MCF 10A (cell line): ENCODE measurements at regions not wholly inside any gene's neighbourhood (a gene's known extent, or its start where the extent isn't known, plus 50 kb on each side); places are given as distances from the start of the nearest gene placed in this dataset.

Experiments
- BruUV-seq: library from RNA; stranded (reverse); fragments of 400-500 nt; replicated peaks from 2 replicates; lab custom pipeline; 2021; lab: Mats Ljungman, UMichigan
- CTCF ChIA-PET: fragments of 300-600 bp; sonication (Branson Sonifier 250); formaldehyde crosslinking; extraction: SDS; loops from one replicate; lab custom pipeline; 2021; ENCODE audit warnings: antibody characterized with exemption, inconsistent platforms; lab: Yijun Ruan, JAX
- POLR2A ChIA-PET: fragments of 300-600, 350-650 bp; sonication (Branson Sonifier 250); formaldehyde crosslinking; extraction: SDS; loops from one replicate; lab custom pipeline; 2020; ENCODE audit warnings: antibody characterized with exemption, inconsistent platforms; lab: Yijun Ruan, JAX
- DNase-seq: peaks from one replicate; pipeline ENCODE4 v3.0.0-alpha.2; 2018; ENCODE audit not compliant: unreplicated experiment
- H3K27ac Mint-ChIP-seq: one replicate; pipeline ENCODE4 v1.8.0; 2022; ENCODE audit warnings: mild to moderate bottlenecking, low read depth, mixed read lengths; ENCODE audit not compliant: unreplicated experiment
- H3K27me3 Mint-ChIP-seq: one replicate; pipeline ENCODE4 v1.8.0; 2022; ENCODE audit warnings: mixed read lengths; ENCODE audit not compliant: insufficient read depth, unreplicated experiment
- H3K36me3 Mint-ChIP-seq: one replicate; pipeline ENCODE4 v1.8.0; 2022; ENCODE audit warnings: mild to moderate bottlenecking, moderate library complexity, mixed read lengths; ENCODE audit not compliant: insufficient read depth, unreplicated experiment
- H3K4me1 Mint-ChIP-seq: one replicate; pipeline ENCODE4 v1.8.0; 2022; ENCODE audit warnings: mixed read lengths; ENCODE audit not compliant: insufficient read depth, unreplicated experiment
- H3K4me3 Mint-ChIP-seq: one replicate; pipeline ENCODE4 v1.8.0; 2022; ENCODE audit warnings: mild to moderate bottlenecking, moderate library complexity, mixed read lengths; ENCODE audit not compliant: unreplicated experiment
- H3K9me3 Mint-ChIP-seq: one replicate; pipeline ENCODE4 v1.8.0; 2022; ENCODE audit warnings: mixed read lengths; ENCODE audit not compliant: unreplicated experiment
- CTCF ChIP-seq: fragments of 200-600 bp; IDR thresholded peaks from one replicate; pipeline ENCODE4 v1.8.0; 2022; ENCODE audit warnings: antibody characterized with exemption, mild to moderate bottlenecking; ENCODE audit not compliant: unreplicated experiment
- intact Hi-C: fragments of 100-400 bp; cut with micrococcal nuclease; formaldehyde crosslinking; loops from 2 replicates; pipeline ENCODE4 v1.14.1; 2022

DNA sequence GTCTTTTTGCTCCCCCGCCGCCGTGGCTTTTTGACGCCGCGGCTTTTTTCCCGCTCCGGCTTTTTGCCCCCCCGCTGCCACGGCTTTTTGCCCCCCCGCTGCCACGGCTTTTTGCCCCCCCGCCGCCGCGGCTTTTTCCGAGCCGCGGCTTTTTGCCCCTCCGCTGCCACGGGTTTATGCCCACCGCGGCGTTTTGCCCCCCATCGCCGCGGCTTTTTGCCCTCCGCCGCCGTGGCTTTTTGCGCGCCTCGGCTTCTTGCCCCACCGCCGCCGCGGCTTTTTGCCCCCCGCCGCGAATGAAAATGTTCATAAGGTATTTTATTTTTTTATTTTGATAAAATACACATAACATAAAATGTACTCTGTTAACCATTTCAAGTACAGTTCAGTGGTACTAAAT is 527.2 kb upstream of the WSB1 start:
- BruUV-seq = no TSS peak
- Mint-ChIP-seq H3K4me1 (no peaks in the 10 kb centered on the region), H3K4me3 (no peak overlapping the region), H3K9me3 (peaks cover 15% of the 10 kb centered on the region), H3K36me3 (no peaks in the 10 kb centered on the region), H3K27me3 (no peaks in the 10 kb centered on the region), H3K27ac (no peak overlapping the region)
- ChIA-PET CTCF (no interaction called here), POLR2A (no interaction called here)
- intact Hi-C loops = no loop called here
- no peak for TF ChIP-seq CTCF
- DNase-seq = no peak

GRCh38 chr17:26773189-26774188 is 520.4 kb upstream of the WSB1 start:
- DNase-seq = no peak
- ChIA-PET CTCF (no interaction called here), POLR2A (no interaction called here)
- Mint-ChIP-seq H3K4me3 (no peak overlapping the region), H3K27me3 (no peaks in the 10 kb centered on the region), H3K27ac (no peak overlapping the region), H3K9me3 (peaks cover 18% of the 10 kb centered on the region), H3K4me1 (no peaks in the 10 kb centered on the region), H3K36me3 (no peaks in the 10 kb centered on the region)
- intact Hi-C loops = no loop called here
- TF ChIP-seq CTCF = no peak
- no TSS peak for BruUV-seq

DNA sequence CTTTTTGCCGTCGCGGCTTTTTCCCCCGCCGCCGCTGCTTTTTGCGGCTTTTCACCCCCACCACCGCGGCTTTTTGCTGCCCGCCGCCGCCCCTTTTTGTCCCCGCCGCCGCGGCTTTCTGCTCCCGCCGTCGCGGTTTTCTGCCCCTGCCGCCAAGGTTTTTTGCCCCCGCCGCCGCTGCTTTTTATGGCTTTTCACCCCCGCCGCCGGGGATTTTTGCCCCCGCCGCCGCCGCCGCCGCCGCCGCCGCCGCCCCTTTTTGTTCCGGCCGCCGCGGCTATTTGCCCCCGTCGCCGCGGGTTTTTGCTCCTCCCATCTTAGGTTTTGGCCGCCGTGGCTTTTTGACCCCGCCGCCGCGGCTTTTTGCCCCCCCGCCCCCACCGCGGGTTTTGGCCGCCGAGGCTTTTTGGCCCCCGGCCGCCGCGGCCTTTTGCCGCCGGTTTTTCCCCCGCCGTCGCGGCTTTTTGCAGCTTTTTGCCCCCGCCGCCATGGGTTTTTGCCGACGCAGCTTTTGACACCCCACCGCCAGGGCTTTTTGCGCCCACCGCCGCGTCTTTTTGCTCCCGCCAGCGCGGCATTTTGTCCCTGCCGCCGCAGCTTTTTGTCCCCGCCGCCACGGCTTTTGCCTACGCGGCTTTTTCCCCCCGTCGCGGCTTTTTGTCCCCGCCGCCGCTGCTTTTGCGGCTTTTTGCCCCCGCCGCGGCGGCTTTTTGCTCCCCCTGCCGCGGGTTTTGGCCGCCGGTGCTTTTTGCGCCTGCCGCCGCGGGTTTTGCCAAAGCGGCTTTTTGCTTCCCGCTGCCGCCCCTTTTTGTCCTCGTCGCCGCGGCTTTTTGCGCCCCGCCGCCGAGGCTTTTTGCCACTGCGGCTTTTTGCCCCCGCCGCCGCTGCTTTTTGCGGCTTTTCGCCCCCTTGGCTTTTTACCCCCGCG is 519.4 kb upstream of the WSB1 start:
- no peak overlapping the region for H3K27ac Mint-ChIP-seq
- ChIA-PET CTCF (no interaction called here), POLR2A (no interaction called here)

More for the DNA sequence above, 519.4 kb upstream of the WSB1 start:
- no TSS peak for BruUV-seq
- no peak for TF ChIP-seq CTCF
- H3K27me3 Mint-ChIP-seq = no peaks in the 10 kb centered on the region
- no peak overlapping the region for H3K4me3 Mint-ChIP-seq
- DNase-seq = no peak
- intact Hi-C loops = no loop called here
- H3K9me3 Mint-ChIP-seq = peaks cover 13% of the 10 kb centered on the region
- H3K36me3 Mint-ChIP-seq = no peaks in the 10 kb centered on the region
- no peaks in the 10 kb centered on the region for H3K4me1 Mint-ChIP-seq
